ENCODE measurements at regions not wholly inside any gene's neighbourhood (a gene's known extent, or its start where the extent isn't known, plus 50 kb on each side); places are given as distances from the start of the nearest gene placed in this dataset. TPM values are rescaled to one million over a fixed set of nuclear protein-coding genes. Genes with fewer than 3 reads are reported as not detected.
"Not testable (repeated sequence)": the region's sequence is repeated elsewhere in the genome, so short reads cannot be mapped to it uniquely, and the experiment has no call there.

DNA sequence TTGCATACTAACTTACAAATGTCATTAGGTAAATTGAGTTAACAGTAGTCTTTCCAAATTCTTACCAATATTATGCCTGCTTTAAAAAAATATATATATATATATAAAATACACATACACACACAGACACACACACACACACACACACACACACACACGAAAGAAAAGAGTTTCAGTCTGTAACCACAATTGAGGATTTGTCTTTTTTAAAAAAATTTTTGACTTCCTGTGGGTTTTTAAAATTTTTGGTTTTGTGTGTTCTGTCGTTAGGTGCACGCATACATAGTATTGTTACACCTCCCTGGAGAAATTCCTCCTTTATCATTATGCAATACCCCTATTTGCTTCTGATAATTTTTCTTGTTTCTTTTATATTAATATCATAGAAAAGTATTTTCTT lies 129.3 kb upstream of the LRRC61 start:
- H3K9me3 Mint-ChIP-seq; H3K4me3 ChIP-seq (replicated peaks in 1 of 3; ENCODE audit: low read depth in 2 of 3, low read length in 3 of 3); H2AFZ ChIP-seq (ENCODE audit: insufficient read depth, low read depth, low read length, poor library complexity, severe bottlenecking); DNase-seq; H3K36me3 Mint-ChIP-seq; H3K27me3 ChIP-seq (ENCODE audit: control insufficient read depth in 2 of 2, insufficient read depth in 2 of 2, low read length in 2 of 2); intact Hi-C loops (cut with micrococcal nuclease); H3K27me3 Mint-ChIP-seq (ENCODE audit: low read depth in 3 of 3); H3K79me2 ChIP-seq (ENCODE audit: insufficient read depth, low read length); H3K4me1 ChIP-seq (ENCODE audit: control insufficient read depth in 1 of 2, insufficient read depth in 2 of 2, low read length in 2 of 2); H3K4me3 Mint-ChIP-seq; H4K20me1 ChIP-seq (ENCODE audit: insufficient read depth, low read length); H3K4me2 ChIP-seq (replicated peaks; ENCODE audit: extremely low read depth, low read length, poor library complexity, severe bottlenecking); H3K9me3 ChIP-seq (replicated peaks in 1 of 2; ENCODE audit: control insufficient read depth in 1 of 2, insufficient read depth in 1 of 2, low read length in 2 of 2); H3K27ac Mint-ChIP-seq; H3K36me3 ChIP-seq (replicated peaks in 1 of 2; ENCODE audit: control insufficient read depth in 1 of 2, insufficient read depth in 2 of 2, low read length in 2 of 2); H3K9ac ChIP-seq (ENCODE audit: insufficient read depth, low read length, poor library complexity, severe bottlenecking); H3K27ac ChIP-seq (ENCODE audit: low read depth in 1 of 2, low read length in 2 of 2); H3K4me1 Mint-ChIP-seq: not testable (repeated sequence)
- WGBS (ENCODE audit: insufficient coverage) = no CpG with 5 or more reads among the region's 3 CpGs

Small RNA genes lying in the stretch of these regions (small RNA-seq; reads per million reads assigned to genes)
- gene AC092666.2 (ENCODE audit: insufficient read length, low read depth) = not detected

All from CD14-positive monocyte (primary cell).